GM12865 (cell line): ENCODE measurements at regions not wholly inside any gene's neighbourhood (a gene's known extent, or its start where the extent isn't known, plus 50 kb on each side); places are given as distances from the start of the nearest gene placed in this dataset.

Experiments
- DNase-seq: peaks from one replicate; pipeline ENCODE4 v3.0.0; 2010; ENCODE audit warnings: low read depth
- H3K4me3 ChIP-seq: 2 replicates; pipeline ENCODE4 v1.5.1; 2011; ENCODE audit warnings: mild to moderate bottlenecking, low read depth, low read length, control low read depth
- TF ChIP-seq, protein P1 (sequence below): IDR thresholded peaks from 2 replicates; pipeline ENCODE4 v1.5.1; 2011; ENCODE audit warnings: low read length, control low read depth, low read depth, inconsistent platforms; ENCODE audit not compliant: insufficient read depth; ENCODE audit errors: missing control alignments

DNA sequence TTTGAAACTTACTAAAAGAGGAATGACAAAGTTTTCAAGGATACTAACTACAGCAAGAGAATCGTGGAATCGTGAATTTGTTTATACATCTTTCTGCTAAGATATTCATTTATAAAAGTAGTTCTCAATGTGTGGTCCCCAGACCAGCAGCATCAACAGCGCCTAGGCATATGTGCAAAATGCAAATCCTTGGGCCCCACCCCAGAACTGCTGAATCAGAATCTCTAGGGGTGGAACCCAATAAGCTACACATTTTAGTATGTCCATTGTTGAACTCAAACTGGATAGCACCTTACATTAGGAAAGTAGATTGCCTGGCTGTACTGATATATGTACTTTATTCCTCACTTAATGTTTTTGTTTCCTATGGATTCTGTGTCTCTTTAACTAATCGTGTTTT is 346.0 kb downstream of the MFSD1 start:
- no peak for DNase-seq
- TF ChIP-seq, protein P1, sequence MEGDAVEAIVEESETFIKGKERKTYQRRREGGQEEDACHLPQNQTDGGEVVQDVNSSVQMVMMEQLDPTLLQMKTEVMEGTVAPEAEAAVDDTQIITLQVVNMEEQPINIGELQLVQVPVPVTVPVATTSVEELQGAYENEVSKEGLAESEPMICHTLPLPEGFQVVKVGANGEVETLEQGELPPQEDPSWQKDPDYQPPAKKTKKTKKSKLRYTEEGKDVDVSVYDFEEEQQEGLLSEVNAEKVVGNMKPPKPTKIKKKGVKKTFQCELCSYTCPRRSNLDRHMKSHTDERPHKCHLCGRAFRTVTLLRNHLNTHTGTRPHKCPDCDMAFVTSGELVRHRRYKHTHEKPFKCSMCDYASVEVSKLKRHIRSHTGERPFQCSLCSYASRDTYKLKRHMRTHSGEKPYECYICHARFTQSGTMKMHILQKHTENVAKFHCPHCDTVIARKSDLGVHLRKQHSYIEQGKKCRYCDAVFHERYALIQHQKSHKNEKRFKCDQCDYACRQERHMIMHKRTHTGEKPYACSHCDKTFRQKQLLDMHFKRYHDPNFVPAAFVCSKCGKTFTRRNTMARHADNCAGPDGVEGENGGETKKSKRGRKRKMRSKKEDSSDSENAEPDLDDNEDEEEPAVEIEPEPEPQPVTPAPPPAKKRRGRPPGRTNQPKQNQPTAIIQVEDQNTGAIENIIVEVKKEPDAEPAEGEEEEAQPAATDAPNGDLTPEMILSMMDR: no peak
- no peak overlapping the region for H3K4me3 ChIP-seq

DNA sequence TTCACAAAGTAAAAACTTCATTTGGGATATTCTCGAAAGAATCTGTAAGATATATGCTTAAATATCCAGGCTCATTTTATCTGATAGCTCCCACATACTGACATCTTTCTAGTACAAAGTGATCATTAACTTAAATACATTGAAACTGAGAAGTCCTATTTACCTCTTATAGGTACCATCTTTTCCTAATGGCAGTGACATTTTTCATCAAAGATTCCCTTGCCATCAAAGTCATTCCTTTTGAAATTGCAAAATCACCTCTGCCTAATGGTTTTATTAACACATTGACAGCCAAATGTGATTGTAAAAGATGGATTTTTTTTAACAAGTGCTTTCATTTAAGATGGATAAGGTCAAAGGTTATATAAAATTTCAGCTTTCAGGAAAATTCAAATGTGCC is 346.6 kb downstream of the MFSD1 start:
- H3K4me3 ChIP-seq: no peak overlapping the region
- DNase-seq: no peak
- TF ChIP-seq, protein P1: no peak

DNA sequence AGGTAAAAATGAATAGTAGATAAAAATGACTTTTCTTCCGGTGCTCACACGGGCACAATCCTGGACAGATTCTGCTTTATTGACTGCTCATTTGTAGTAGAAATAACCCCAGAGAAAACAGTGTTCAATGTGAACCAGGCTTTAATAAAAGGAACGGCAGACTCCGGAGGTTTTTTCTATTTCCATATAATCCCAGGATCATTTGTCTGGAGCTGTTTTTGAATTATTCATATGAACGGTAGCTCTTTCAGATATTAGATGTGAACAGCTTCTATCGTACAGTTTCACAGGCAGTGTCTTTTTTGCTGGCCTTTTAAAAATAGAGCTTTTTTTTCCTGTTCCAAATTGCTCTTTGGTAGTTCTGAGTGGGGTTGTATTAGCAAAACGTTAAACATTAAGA is 347.3 kb downstream of the MFSD1 start:
- TF ChIP-seq, protein P1: no peak
- H3K4me3 ChIP-seq: no peak overlapping the region
- no peak for DNase-seq

DNA sequence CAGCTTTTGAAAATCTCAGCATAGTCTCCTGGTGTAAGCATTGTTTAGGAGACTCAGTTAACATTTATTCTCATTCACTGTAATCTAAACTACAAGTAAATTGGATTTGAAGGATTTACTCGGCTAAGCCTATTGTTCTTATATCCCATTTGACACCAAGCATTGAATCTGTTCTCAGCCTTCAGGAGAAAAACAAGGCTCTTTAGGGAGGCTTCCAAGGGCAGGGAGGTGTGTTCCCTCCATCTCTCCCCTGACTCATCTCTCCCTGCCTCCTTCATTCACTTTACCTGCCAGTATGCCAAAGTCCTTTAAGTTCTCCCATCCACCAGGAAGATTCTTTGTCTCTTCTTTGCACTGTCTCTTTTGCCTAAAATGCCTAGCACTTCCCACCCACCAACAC is 347.8 kb downstream of the MFSD1 start:
- DNase-seq: no peak
- TF ChIP-seq, protein P1: no peak
- no peak overlapping the region for H3K4me3 ChIP-seq

DNA sequence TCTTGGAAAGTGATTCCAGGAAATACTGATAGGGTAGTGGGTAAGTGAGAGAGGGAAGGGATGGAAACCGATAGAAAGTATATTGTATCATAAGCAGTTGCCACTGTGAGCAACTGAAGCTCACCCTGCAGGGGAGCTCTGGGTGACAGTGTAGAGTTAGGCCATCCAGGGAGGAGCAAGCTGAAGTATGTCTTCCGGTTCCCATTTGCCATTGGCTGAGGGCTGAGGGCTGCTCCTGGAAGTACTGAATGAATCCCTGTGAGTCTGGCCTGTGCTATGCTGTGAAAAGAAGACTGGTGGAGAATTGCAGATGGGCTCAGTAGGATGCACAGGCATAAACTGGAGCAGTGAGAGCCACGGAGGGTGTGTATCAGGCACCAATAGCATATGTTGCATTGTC is 348.3 kb downstream of the MFSD1 start:
- DNase-seq: no peak
- H3K4me3 ChIP-seq: no peak overlapping the region
- TF ChIP-seq, protein P1: no peak

DNA sequence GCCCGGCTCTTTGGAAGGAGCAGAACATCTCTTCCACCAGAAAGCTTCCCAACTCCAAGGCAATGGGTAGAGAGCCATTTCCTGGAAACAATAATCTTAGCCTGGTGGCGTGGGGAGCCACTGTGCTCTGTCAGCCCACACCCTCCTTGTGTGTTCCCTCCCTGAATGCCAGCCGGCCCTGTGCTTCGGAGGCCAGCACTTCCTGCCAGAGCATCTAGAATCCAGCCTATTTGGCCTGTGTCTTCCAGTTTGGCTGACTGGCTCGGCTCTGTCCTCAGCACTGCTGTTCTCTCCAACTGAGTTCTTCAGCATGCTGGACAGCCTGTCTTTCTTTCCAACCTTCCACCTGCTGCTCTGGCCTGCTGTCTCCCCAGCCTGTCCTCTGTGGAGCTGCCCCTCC is 349.3 kb downstream of the MFSD1 start:
- DNase-seq: no peak
- H3K4me3 ChIP-seq: no peak overlapping the region
- TF ChIP-seq, protein P1: no peak

DNA sequence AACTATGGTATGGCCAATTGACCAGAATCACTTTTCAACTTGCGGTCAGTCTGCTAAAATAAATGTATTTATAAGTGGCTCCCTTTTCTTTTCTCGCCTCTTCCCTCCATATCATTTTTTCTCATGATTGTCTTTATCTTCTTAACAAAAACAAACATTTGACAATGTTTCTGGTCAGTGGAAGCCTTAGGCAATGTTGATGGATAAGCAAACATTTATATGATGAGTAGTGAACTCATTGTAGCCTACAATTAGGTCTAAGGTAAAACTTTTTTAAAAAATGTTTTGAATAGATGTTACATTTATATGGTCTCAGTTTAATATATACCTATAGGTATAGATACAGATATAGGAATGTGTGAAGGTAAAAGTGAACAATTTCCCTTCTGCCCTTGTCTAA is 355.4 kb downstream of the MFSD1 start:
- TF ChIP-seq, protein P1: no peak
- no peak for DNase-seq
- H3K4me3 ChIP-seq: no peak overlapping the region
